Neural cell (in vitro differentiated cells): ENCODE measurements at regions not wholly inside any gene's neighbourhood (a gene's known extent, or its start where the extent isn't known, plus 50 kb on each side); places are given as distances from the start of the nearest gene placed in this dataset.

Source experiments
- H2AFZ ChIP-seq: fragments of 200-600, 300-800 bp; sonication (generic), shearing (Covaris generic); 2 replicates; pipeline ENCODE4 v1.6.0; 2014; ENCODE audit warnings: low read depth, mild to moderate bottlenecking, antibody characterized with exemption, low read length, moderate library complexity
- H3F3A ChIP-seq: fragments of 200-600 bp; shearing (Covaris generic); 2 replicates; pipeline ENCODE4 v1.6.1; 2016; ENCODE audit warnings: mild to moderate bottlenecking, moderate library complexity, mixed read lengths, antibody characterized with exemption, low read length; ENCODE audit not compliant: insufficient read depth, poor library complexity, severe bottlenecking
- H3K27ac ChIP-seq: fragments of 200-600, 300-800 bp; sonication (generic), shearing (Covaris generic); 2 replicates; pipeline ENCODE4 v1.5.1; 2014; ENCODE audit warnings: mild to moderate bottlenecking, low read length, moderate library complexity
- H3K27me3 ChIP-seq: fragments of 300-800, 200-600 bp; sonication (generic), shearing (Covaris generic); 2 replicates; pipeline ENCODE4 v1.6.0; 2014; ENCODE audit warnings: mild to moderate bottlenecking, low read depth, low read length, moderate library complexity; ENCODE audit not compliant: insufficient read depth
- H3K36me3 ChIP-seq: fragments of 300-800, 200-600 bp; sonication (generic), shearing (Covaris generic); 2 replicates; pipeline ENCODE4 v1.5.1; 2014; ENCODE audit warnings: mild to moderate bottlenecking, antibody characterized with exemption, low read length, moderate library complexity; ENCODE audit not compliant: insufficient read depth
- H3K4me2 ChIP-seq: fragments of 300-800, 200-600 bp; sonication (generic), shearing (Covaris generic); 2 replicates; pipeline ENCODE4 v1.6.0; 2014; ENCODE audit warnings: mild to moderate bottlenecking, low read length
- H3K4me3 ChIP-seq: fragments of 300-800, 200-600 bp; sonication (generic), shearing (Covaris generic); 2 replicates; pipeline ENCODE4 v1.5.1; 2014; ENCODE audit warnings: mild to moderate bottlenecking, low read length, moderate library complexity
- H3K79me2 ChIP-seq: fragments of 200-600 bp; shearing (Covaris generic); replicated peaks from 2 replicates; pipeline ENCODE4 v1.6.0; 2014; ENCODE audit warnings: mild to moderate bottlenecking, low read length, moderate library complexity; ENCODE audit not compliant: insufficient read depth
- H3K9ac ChIP-seq: fragments of 300-800, 200-600 bp; sonication (generic), shearing (Covaris generic); 2 replicates; pipeline ENCODE4 v1.6.1; 2016; ENCODE audit warnings: mild to moderate bottlenecking, low read length, mixed read lengths
- H3K9me2 ChIP-seq: fragments of 200-600 bp; shearing (Covaris generic); 2 replicates; pipeline ENCODE4 v1.6.1; 2016; ENCODE audit warnings: mild to moderate bottlenecking, low read length, mixed read lengths; ENCODE audit not compliant: insufficient read depth
- H3K9me3 ChIP-seq: fragments of 200-600, 300-800 bp; sonication (generic), shearing (Covaris generic); 2 replicates; pipeline ENCODE4 v1.6.1; 2016; ENCODE audit warnings: mild to moderate bottlenecking, mixed run types, low read length, moderate library complexity, mixed read lengths
- H4K20me1 ChIP-seq: fragments of 200-600 bp; shearing (Covaris generic); 2 replicates; pipeline ENCODE4 v1.6.1; 2016; ENCODE audit warnings: mild to moderate bottlenecking, mixed run types; ENCODE audit not compliant: insufficient read depth
- CTCF ChIP-seq: fragments of 450-650 bp; IDR thresholded peaks from 2 replicates; pipeline ENCODE4 v1.5.1; 2014; ENCODE audit warnings: antibody characterized with exemption, mild to moderate bottlenecking, moderate library complexity; ENCODE audit not compliant: poor library complexity, severe bottlenecking
- EP300 ChIP-seq: fragments of 450-650 bp; conservative IDR thresholded peaks from 2 replicates; pipeline ENCODE4 v1.6.1; 2014; ENCODE audit warnings: antibody characterized with exemption, mild to moderate bottlenecking, moderate library complexity; ENCODE audit not compliant: poor library complexity, severe bottlenecking
- EZH2 ChIP-seq: fragments of 200-600, 300-800 bp; shearing (Covaris generic), sonication (generic); IDR thresholded peaks from 2 replicates; pipeline ENCODE4 v1.6.1; 2014; ENCODE audit warnings: antibody characterized with exemption, low read length, borderline replicate concordance, mild to moderate bottlenecking; ENCODE audit not compliant: insufficient read depth, poor library complexity, severe bottlenecking
- MXI1 ChIP-seq: fragments of 450-650 bp; conservative IDR thresholded peaks from 2 replicates; pipeline ENCODE4 v1.6.1; 2014; ENCODE audit warnings: antibody characterized with exemption, mild to moderate bottlenecking; ENCODE audit not compliant: poor library complexity, severe bottlenecking
- POLR2AphosphoS5 ChIP-seq: IDR thresholded peaks from 2 replicates; pipeline ENCODE4 v1.6.1; 2012
- RAD21 ChIP-seq: fragments of 450-650 bp; conservative IDR thresholded peaks from 2 replicates; pipeline ENCODE4 v1.6.1; 2014; ENCODE audit warnings: antibody characterized with exemption, mild to moderate bottlenecking, moderate library complexity
- REST ChIP-seq: IDR thresholded peaks from 2 replicates; pipeline ENCODE4 v1.6.1; 2012; ENCODE audit warnings: borderline replicate concordance
- SMC3 ChIP-seq: fragments of 450-650 bp; conservative IDR thresholded peaks from 2 replicates; pipeline ENCODE4 v1.6.1; 2014; ENCODE audit warnings: antibody characterized with exemption, mild to moderate bottlenecking, moderate library complexity; ENCODE audit not compliant: poor library complexity
- TAF1 ChIP-seq: IDR thresholded peaks from 2 replicates; pipeline ENCODE4 v1.6.1; 2012; ENCODE audit warnings: low read depth

- Histone ChIP-seq H3K9me3 (no peaks in the 10 kb centered on the region), H2AFZ (no peak overlapping the region), H3K27me3 (no peaks in the 10 kb centered on the region), H3K4me3 (no peak overlapping the region), H3K4me2 (no peak overlapping the region), H3K9ac (no peak overlapping the region), H3K9me2 (no peaks in the 10 kb centered on the region), H3K36me3 (no peaks in the 10 kb centered on the region), H3K79me2 (no peaks in the 10 kb centered on the region), H3F3A (no peaks in the 10 kb centered on the region), H4K20me1 (no peaks in the 10 kb centered on the region), H3K27ac (no peak overlapping the region)
- TF ChIP-seq POLR2AphosphoS5 (no peak), RAD21 (no peak), SMC3 (no peak), REST (no peak), CTCF (no peak), TAF1 (no peak), EP300 (no peak), EZH2 (no peak), MXI1 (no peak)
Measured at GRCh38 chr7:33814400-33814799, 90.9 kb upstream of the BMPER start.

DNA sequence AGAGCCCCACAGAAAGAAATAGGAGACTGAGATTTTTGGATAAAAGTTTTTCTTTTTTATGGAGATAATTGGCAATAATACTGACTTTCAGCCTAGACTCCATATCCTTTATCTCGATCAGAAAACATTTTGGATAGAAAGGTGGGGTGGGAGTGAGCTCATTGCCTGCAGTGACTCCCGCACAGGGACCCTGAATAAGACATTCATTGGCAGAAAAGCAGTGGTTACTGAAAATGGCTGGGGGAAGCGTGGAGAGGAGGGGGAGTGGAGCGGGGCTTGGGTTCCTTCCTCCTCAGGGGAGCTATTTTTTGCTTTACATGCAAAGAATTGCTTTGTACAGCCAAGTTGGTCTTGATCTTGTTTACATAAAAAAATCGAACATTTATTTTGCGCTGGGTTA is 90.4 kb upstream of the BMPER start:
- H3K4me2 ChIP-seq: no peak overlapping the region
- no peak overlapping the region for H3K27ac ChIP-seq
- H3F3A ChIP-seq: no peaks in the 10 kb centered on the region
- no peaks in the 10 kb centered on the region for H3K36me3 ChIP-seq
- TF ChIP-seq EP300 (no peak), TAF1 (no peak), RAD21 (no peak), CTCF (no peak), MXI1 (no peak), POLR2AphosphoS5 (no peak), EZH2 (no peak), SMC3 (no peak), REST (no peak)
- H4K20me1 ChIP-seq: no peaks in the 10 kb centered on the region
- H2AFZ ChIP-seq: no peak overlapping the region
- H3K9me2 ChIP-seq: no peaks in the 10 kb centered on the region
- H3K79me2 ChIP-seq: no peaks in the 10 kb centered on the region
- H3K9me3 ChIP-seq: no peaks in the 10 kb centered on the region
- H3K4me3 ChIP-seq: no peak overlapping the region
- H3K9ac ChIP-seq: no peak overlapping the region
- no peaks in the 10 kb centered on the region for H3K27me3 ChIP-seq
